ENCODE measurements at regions not wholly inside any gene's neighbourhood (a gene's known extent, or its start where the extent isn't known, plus 50 kb on each side); places are given as distances from the start of the nearest gene placed in this dataset.

DNA sequence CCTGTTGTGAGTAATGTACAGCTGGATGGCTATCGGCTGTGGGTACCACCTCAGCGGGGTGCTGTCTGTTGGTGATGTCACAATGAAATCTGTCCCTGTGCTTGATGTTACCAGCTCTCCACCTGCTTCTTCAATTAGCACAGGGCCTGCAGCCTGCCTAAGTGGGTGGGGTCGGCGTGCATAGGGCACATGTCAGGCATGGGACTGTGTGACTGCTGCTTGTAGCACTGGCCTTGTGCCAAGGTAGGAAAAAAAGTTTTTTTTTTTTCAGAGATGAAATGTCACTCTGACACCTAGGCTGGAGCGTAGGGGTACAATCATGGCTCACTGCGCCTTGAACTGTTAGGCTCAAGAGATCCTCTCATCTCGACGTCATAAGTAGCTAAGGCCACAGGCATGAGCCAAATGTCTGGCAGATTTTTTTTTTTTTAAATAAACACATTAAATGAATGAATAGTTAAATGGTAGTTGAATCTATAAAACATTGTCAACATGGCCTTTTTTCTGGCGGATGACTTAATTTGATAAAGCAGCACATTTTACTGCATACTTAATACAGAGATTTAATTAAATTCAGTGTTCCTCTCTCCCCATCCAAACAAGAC, 222.5 kb downstream of the NXNL2 start:
- DNase-seq (ENCODE audit: low read depth), result no peak

DNA sequence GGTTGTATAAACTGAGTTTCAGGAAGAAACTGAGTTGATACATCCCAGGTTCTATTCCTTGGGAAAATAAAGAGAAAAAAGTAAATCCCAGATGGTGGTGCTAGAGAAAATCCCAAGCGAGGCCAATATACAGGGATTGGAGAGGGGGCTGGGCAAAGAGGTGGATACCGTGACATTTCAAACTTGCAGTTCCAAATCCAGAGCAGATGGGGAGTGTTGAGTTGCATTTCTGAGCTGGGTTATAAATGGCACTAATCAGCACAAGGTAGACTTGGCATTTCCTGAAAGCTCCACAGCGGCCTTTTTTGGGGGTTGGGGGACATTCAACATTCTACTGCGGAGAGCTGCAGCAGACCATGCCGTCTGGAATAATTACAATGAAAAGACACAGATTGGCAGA, 224.4 kb downstream of the NXNL2 start:
- no peak for DNase-seq (ENCODE audit: low read depth)

DNA sequence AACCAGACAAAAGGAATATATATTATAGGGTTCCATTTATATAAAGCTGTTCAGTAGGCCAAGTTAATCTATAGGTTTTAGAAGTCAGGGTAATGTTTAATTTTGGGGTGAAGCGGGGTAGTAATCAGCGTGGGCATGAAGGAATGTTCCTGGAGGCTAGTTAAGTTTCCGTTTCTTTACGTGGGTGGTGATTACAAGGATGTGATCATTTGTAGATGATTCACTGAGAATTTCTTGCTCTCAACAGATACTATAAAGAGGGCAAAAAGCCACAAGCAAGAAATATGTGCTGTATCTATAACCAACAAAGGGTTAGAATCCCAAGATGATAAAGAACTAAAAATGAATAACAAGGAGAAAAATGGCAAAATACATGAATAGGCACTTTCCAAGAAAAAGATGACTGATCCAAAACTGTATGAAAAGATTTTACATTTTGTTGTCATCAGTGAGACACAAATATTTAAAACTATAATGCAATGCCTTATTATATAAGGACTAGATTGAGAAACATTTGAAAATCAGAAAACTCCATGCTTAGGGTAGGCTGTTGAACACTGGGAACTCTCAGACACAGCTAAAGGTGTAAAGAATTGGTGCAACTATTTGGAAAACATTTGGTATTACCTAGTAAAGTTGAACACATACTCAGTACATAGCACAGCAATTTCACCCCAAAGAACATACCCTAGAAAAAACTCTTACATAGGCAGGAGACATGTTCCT, 224.3 kb upstream of the S1PR3 start:
- no peak for DNase-seq (ENCODE audit: low read depth)

DNA sequence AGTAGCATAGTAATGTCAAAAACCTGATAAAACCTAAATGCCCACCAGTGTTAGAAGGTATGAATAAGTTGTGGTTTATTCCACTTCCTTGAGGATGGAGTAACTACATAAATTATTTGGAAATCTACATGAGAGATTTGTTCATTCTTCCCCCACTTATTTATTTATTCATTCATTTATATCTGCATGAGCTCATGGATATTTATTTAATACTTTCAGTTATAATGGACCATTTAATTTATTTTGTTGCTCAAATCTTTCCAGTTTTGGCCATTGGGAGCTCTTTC, 223.8 kb upstream of the S1PR3 start:
- no peak for DNase-seq (ENCODE audit: low read depth)

DNA sequence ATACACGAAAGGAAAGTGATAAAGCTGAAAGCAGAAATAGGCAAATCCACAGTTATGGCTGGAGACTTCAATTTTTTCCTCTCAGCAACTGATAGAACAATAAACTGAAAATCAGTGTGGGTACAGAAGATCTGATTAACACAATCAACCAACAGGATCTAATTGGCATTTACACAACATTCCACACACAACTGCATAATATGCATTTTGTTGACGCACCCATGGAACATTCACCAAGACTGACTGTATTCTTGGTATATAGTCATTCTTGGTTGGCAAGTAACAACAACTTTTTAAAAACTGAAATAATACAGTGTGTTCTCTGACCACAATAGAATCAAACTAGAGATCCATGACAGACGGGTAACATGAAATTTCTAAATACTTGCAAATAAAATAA, 218.7 kb upstream of the S1PR3 start:
- DNase-seq (ENCODE audit: low read depth), result no peak

DNA sequence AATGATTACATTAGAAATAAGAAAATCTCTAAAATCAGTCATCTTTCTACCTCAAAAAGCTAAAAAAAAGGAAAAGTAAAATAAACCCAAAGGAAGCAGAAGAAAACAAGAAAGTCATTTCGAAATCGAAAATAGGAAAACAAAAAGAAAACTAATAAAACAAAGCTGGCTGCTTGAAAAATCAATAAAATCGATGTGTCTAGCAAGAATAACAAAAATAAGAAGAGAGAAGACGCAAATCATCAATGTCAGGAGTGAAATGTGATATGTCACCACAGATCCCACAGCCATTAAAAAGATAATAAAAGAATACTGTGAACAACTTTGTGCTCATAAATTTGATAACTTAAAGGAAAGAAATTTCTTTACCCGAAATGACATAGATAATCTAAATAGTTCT, 218.1 kb upstream of the S1PR3 start:
- no peak for DNase-seq (ENCODE audit: low read depth)

DNA sequence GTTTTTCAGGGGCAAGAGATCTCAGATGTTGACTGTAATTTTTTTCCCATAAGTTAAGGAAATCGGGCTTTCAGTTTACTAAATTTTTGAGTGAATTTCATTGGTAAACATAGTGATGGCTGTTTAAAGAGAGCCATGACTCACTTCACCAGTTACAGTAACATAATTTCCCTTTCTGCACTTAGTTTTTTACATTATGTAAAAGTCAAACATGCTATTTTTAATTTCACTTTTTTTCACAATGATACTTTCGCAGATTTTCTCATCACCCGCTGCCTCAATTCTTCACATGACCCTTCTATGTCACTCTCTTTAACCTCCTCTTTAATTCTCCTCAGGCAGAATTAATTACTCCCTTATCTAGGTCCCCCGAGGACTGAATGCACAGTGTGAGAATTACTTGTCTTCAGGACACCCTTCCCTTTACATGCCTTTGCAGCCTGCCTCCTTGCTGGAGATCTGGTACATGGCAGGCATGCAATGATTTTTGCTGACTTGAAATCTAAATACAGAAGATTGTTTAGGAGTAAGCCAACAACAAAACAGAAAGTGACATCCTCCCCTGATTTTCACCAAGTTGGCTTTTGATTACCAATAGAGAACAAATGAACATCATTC, 217.5 kb upstream of the S1PR3 start:
- no peak for DNase-seq (ENCODE audit: low read depth)

DNA sequence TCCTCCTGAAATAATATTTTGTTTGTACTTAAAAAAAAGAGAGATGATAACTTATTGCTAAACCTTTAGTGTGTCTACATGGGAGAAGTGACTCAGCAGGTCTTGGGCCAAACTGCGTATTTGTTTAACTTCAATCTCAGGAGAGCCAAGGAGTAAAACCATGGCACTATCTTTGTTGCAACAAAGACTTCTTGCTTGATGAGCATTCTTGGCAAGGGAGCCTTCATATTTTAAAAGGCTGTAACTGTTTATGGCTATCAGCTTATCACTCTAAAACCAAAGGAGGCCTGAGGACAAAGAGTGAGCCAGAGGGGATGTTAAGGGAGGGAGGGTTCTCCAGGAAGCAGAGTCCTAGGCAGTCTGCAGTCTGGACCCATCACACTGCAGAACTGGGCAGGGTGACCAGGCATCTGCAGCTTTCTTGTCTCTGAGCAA, 216.2 kb upstream of the S1PR3 start:
- no peak for DNase-seq (ENCODE audit: low read depth)

DNA sequence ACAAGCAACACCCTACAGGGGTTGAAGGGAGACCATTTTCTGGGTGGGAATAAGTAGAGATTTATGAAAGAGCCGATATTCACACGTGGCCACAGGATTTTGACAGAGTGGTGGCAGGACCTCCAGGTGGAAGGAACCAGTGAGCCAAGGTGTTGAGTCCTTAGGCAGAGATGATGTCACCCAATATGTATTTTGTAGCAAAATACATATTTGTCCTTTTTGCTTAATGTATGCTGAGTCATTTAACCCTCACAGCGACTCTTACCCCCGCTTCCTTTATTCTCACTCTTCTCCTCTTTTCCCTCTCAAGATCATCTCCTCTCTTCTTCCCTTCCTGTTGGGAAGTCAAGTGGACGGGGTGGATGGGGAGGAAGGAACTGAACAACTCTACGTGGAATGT, 215.7 kb upstream of the S1PR3 start:
- no peak for DNase-seq (ENCODE audit: low read depth)

DNA sequence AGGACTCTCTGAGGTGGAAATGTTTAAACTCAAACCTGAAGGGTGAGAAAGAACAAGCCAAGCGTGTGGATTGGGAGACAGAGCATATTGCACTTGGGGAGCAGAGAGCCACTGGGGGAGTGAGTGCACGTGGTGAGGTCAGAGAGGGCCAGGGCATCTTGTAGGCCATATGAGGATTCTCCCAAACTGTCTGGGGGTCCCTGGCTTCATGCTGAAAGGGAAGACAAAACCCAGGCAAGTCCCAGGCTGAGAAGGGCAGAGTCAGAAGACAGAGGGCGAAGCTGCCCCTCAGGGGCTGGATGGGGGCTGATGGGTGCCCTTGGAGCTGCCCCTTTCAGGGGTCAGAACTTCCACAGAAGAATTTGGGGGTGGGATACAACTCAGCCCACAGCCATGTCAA, 215.3 kb upstream of the S1PR3 start:
- DNase-seq (ENCODE audit: low read depth), result no peak

DNA sequence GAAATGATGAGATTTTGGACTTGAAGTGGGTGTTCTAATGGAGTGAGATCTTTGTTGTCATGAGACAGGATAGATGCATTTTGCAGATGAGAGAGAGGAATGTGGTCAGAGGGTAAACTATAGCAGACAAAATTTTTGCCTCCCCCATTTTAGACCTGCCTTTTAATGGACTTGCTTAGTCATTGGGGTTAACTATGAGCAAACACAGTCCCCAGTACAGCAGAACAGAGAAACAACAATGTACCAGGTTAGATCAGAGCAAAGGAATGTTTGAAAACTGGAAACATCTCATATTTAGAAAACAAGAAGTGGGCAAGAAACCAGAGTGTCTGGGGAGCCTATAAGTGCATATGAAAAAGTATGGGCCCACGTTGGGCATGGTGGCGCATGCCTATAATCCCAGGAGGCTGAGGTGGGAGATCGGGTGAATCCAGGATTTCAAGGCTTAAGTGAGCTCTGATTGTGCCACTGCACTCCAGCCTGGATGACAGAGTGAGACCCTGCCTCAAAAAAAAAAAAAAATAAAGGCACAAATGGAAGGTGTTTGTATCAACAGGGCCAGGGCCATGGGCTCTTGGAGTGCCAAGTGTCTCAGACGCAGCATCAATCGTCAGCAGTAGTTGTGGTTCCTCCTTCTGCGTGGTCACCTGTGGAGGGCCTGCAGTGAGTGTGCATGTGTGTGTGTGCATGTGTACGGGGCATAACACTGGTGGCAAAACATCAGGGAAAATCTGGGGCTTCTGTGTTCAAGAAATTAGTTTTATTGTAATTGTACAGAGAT, 214.4 kb upstream of the S1PR3 start:
- no peak for DNase-seq (ENCODE audit: low read depth)

DNA sequence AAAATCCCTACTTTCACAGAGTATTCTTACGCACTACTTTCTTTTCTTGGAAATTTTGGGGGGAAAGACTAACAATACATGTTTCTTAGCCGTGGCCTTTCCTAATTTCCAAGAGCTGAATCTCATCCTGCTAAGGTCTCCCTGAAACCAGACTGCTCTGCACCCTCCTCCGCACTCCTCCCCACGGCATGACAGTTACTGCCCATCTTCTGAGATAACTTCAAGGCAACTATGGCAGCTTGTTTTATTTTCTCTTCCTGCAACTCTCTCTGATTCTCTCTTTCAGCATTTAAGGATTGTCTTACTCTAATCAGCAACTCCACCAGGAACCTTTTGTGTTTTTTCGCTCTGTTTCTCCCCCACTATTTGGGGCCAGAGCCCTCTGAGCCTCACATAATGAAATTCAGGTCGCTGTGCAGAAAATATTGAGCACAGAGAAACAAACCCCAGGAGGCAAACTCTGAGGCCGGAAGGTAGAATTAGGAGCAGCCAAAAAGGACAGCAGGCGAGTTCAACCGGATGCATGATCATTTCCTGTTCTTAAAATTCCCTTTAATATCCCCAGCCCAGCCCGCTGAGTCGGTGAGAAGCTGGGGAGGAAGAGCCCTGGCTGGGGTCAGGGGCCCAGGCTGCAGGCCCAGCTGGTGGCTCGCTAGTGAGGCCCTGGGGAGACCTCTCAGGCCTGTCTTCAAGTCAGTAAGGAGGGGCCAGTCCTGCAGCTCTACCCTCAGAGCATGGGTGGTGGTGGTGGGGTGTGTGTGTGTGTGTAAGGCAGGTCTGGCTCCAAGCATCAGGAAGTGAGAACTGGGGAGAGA, 213.6 kb upstream of the S1PR3 start:
- no peak for DNase-seq (ENCODE audit: low read depth)

DNA sequence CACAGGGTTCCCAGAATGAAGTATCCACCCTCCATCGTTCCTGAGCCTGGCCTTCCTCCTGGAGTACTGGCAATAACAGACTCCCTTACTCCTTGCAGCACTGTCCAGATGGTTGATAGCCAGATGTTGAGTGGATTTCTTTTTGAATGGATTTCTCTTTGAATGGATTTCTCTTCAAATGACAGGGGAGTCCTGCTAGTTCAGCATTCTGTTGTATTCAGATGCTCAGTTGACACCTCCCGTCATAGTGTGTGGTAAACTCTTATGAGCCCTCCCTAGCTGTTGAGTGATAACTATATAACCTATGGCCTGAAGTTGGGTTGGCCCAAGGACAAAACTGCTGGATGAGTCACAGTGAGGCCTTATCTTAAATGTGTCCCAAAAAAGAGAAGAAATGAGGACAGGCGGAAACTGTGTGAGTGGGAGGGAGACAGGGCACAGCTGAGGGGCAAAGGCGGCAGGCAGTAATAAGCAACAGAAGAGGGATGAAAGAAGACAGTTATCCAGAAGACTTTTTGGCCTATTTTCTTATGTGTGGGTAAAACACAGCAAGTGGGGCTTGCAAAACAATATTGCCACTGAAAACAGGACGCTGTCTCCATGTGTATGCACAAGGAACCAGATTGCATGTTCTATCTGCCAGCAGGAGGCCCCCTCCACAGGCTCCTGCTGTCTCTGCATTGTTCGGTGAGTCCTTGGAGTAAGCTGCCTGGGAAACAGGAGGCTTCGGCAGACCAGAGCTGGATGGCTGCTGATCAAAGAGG, 209.5 kb upstream of the S1PR3 start:
- DNase-seq (ENCODE audit: low read depth), result no peak

DNA sequence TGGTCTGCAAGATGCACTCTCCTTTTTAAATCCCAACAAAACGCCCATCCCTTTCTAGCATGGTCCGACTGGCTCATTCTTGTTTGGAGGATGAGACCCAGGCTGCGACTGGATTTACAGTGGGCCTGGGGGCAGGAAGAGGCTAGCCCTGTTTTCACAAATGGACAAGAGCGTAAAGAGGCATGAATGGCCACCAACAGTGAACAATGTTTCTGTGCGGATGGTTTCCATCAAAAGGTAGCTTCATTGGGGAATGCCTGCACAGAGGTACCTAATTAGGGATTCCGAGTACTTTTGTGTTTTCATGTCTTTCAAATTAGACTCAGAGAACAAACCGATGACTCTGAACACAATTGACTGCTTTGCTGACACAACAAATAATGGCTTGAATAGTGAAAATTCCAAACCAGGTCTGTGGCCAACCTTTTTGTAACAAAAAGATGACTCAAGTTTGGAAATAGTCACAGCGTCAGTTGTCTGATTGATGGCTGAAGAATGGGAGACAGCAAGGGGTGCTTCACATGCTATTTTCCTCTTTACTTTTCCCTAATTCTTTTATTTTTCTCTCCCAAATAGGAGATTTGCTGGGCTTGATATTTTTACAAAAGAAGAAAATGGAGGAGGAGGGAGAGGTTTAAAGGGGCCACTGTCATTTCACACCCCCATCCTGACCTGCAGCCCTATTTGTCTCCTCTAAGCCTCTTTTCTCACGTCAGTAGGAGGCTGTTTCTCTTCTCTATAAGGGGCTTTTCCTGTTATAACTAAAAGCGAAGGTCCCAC, 208.1 kb upstream of the S1PR3 start:
- no peak for DNase-seq (ENCODE audit: low read depth)

DNA sequence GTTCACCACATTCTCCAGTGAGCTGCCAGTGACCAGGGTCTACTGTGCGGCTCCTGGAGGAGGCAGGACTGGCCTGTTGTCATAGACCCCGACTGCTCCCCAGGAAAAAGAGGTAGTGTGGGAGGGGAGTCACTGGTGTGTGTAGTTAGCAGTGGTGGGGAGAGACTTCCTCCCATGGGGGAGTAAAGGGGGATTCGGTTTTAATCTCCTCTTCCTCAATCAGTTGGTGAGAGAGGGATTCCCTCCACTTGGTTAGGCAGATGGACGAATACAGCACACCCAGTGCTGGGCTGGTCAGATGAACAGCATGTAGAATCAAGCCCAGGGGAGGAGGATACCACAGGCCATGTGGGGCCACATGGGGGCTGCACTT, 207.6 kb upstream of the S1PR3 start:
- no peak for DNase-seq (ENCODE audit: low read depth)

DNA sequence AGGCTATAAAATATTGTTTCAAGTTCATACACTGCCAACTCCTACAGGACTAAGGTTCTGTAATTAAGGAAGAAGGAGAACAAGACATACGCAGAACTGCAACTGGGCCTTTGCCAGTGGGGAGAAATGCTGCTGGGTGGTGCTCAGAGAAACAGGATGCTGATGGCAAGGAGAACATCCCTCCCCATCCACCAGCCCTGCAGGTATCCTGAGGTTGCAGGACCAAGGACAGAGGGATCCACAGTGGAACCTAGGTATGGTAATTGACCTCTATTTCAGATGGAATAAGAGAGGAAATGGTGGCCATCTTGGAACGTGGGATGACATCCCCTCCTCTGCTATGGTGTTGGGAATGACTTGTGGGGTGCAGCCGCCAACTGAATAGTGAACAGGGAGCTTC, 206.3 kb upstream of the S1PR3 start:
- DNase-seq (ENCODE audit: low read depth), result no peak

DNA sequence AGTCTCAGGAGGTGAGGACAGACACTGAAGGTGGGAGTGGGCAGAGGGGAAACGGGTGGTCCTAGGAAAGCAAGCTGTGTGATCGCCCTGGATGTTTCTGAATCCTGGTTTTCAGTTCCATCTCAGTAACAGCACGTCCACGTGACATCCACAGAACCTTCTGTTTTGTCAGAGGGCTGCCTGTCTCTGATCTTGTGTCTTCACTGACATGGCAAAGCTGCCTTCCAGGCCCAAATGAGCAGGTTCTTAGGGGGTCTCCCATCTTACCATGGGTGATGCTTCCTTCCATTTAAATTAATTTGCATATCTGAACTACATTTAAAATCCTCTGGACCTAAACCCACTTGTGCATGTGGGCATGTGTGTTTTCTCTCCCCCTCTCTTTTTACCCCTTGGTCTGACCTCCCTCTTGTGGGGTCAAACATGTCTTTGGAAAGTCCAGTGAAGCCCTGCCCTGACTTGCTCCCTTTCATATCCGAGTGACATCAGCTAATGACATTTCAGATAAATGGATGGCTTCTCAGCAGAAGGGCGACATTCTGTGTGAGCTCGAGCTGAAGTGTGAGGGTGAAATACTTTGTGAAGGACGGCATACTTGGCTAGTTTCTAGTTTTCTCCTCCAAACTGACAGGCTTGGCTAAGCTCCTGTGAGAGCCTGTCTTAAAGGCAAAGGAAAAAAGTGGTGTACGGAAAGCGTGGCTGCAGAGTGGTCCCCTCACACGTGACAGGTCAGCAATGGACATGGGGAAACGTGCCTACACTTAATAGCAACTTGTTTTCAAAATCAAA, 204.8 kb upstream of the S1PR3 start:
- no peak for DNase-seq (ENCODE audit: low read depth)

DNA sequence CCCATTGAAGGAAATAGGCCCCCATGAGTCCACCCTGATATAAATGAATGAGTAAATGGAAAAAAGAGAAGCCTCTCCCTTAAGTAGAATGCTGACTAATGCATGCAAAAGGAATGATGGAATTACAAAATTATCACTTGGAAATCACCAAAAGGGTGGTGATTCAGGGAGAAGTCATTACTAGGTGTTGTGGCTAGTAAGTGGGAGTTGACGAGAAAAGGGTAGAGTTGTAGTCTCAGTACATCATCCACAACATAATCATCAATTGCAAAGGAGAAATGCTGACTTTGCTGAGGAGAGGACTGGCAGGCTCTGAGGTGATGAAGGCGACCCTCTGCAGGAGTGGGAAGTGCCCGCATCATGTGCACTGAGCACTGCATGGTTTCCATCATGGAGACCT, 201.5 kb upstream of the S1PR3 start:
- DNase-seq (ENCODE audit: low read depth), result no peak

DNA sequence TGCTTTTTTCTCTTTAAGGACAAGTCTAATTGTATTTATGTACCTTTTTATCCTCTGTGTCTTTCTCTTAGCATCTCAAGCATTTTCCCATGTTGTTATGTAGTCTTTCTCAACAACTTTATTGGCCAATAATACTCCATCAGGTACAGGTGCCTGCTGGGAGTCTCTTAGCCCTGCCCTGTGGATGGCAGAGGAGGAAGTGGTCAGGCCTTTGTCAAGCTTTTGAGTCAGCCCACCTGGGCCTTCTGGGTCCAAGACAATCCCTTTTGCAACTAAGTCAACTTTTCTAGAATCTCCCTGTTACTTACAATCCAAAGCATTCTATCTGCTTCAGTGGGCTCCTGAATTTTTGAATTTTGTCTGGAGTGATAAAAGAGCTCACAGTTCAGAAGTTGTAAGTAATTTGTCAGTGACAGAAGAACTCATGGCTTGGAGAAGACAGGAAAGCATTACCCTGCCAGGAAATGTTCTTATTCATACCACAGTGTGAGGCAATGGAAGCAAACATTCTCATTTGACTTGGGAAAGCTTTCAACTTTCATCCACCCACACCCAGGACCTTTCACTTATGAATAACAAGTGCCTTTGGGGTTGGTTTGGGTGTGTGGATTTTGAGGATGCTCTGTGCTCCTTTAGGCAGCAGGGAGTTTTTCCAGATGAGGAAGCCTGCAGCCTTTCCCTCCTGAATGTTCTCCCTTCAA, 200.0 kb upstream of the S1PR3 start:
- no peak for DNase-seq (ENCODE audit: low read depth)

All from activated T-cell treated with anti-CD3 and anti-CD28 coated beads for 1 hour (primary cell).